ENCODE measurements at regions not wholly inside any gene's neighbourhood (a gene's known extent, or its start where the extent isn't known, plus 50 kb on each side); places are given as distances from the start of the nearest gene placed in this dataset.

- TF ChIP-seq CTCF (CRISPR knock-in tag; IDR thresholded peaks at IDR 0.05) = no peak
- TF ChIP-seq AGO2 (optimal IDR thresholded peaks at IDR 0.05; ENCODE audit: low read depth, low read length) = no peak
- TF ChIP-seq TCF7L2 (IDR thresholded peaks at IDR 0.05; ENCODE audit: low read depth, low read length) = no peak
- TF ChIP-seq MBD4 (IDR thresholded peaks at IDR 0.05; ENCODE audit: borderline replicate concordance, low read length) = no peak
Observed at GRCh38 chr3:176155012-176155411, 1042.3 kb downstream of the TBL1XR1 start.
